CD4-positive, alpha-beta T cell treated with Interleukin-15 for 4 hours (primary cell): ENCODE measurements at regions not wholly inside any gene's neighbourhood (a gene's known extent, or its start where the extent isn't known, plus 50 kb on each side); places are given as distances from the start of the nearest gene placed in this dataset.

Experiments used
- DNase-seq: peaks from one replicate; pipeline ENCODE4 v3.0.0-alpha.2; 2020; ENCODE audit warnings: low spot score

- DNase-seq = no peak
These were observed 51.8 kb upstream of the CCDC150 start for GRCh38 chr2:196587739-196588138.

GRCh38 chr2:196589419-196589818 lies 50.1 kb upstream of the CCDC150 start:
- no peak for DNase-seq
